ENCODE measurements at regions not wholly inside any gene's neighbourhood (a gene's known extent, or its start where the extent isn't known, plus 50 kb on each side); places are given as distances from the start of the nearest gene placed in this dataset.

- H3K9me2 ChIP-seq (replicated peaks; ENCODE audit: insufficient read depth, low read length), result no peaks in the 10 kb centered on the region
- no peaks in the 10 kb centered on the region for H3K4me1 ChIP-seq (ENCODE audit: low read length)
- no peak overlapping the region for H3K4me2 ChIP-seq (ENCODE audit: low read depth, low read length)
- no peak overlapping the region for H3K9ac ChIP-seq (ENCODE audit: low read length)
- TF ChIP-seq EZH2 (optimal IDR thresholded peaks at IDR 0.05; ENCODE audit: low read depth, low read length), result no peak
- no peak for TF ChIP-seq CTCF (IDR thresholded peaks at IDR 0.05; ENCODE audit: low read length)
- TF ChIP-seq EZH2phosphoT487 (IDR thresholded peaks at IDR 0.05; ENCODE audit: low read length), result no peak
- no peak overlapping the region for H2AFZ ChIP-seq (ENCODE audit: low read length)
- H4K20me1 ChIP-seq (ENCODE audit: insufficient read depth, low read length), result no peaks in the 10 kb centered on the region
- no peaks in the 10 kb centered on the region for H3K36me3 ChIP-seq (replicated peaks; ENCODE audit: insufficient read depth, low read length)
- H3K9me3 ChIP-seq (replicated peaks; ENCODE audit: insufficient read depth, low read length), result no peaks in the 10 kb centered on the region
- H3K79me2 ChIP-seq (ENCODE audit: low read length), result no peaks in the 10 kb centered on the region
- no peak overlapping the region for H3K27ac ChIP-seq (ENCODE audit: low read length)
- DNase-seq, result no peak
- H3F3A ChIP-seq (ENCODE audit: insufficient read depth, low read length), result no peaks in the 10 kb centered on the region
- H3K27me3 ChIP-seq (replicated peaks; ENCODE audit: insufficient read depth, low read length), result no peaks in the 10 kb centered on the region
- no peak overlapping the region for H3K4me3 ChIP-seq (ENCODE audit: low read length)
These were observed 50.4 kb upstream of the SMIM21 start for GRCh38 chr18:75477900-75478299.
